ENCODE measurements at regions not wholly inside any gene's neighbourhood (a gene's known extent, or its start where the extent isn't known, plus 50 kb on each side); places are given as distances from the start of the nearest gene placed in this dataset.

GRCh38 chr2:171617981-171618380 lies 69.3 kb upstream of the DYNC1I2 start (continued):
- TF ChIP-seq SAP30 (IDR thresholded peaks at IDR 0.05; ENCODE audit: insufficient read depth, insufficient replicate concordance, low read length) (no peak), RNF2 (IDR thresholded peaks at IDR 0.05; ENCODE audit: borderline replicate concordance, low read depth, low read length, missing control alignments, poor library complexity, severe bottlenecking) (no peak), EZH2 (IDR thresholded peaks at IDR 0.05; ENCODE audit: low read depth, low read length, severe bottlenecking) (no peak), GTF2F1 (IDR thresholded peaks at IDR 0.05; ENCODE audit: borderline replicate concordance, low read depth, low read length) (no peak)

Measured in H1 (cell line).